Hepatocyte (in vitro differentiated cells): ENCODE measurements at regions not wholly inside any gene's neighbourhood (a gene's known extent, or its start where the extent isn't known, plus 50 kb on each side); places are given as distances from the start of the nearest gene placed in this dataset.

Source experiments
- DNase-seq: peaks from one replicate; pipeline ENCODE4 v3.0.0-alpha.2; 2016; ENCODE audit warnings: low spot score
- H2AFZ ChIP-seq: fragments of 200-600 bp; sonication (generic); 2 replicates; pipeline ENCODE4 v1.6.0; 2016; ENCODE audit warnings: antibody characterized with exemption, mild to moderate bottlenecking
- H3K27ac ChIP-seq: fragments of 200-600 bp; sonication (generic); 2 replicates; pipeline ENCODE4 v1.5.1; 2016; ENCODE audit warnings: mild to moderate bottlenecking
- H3K27me3 ChIP-seq: fragments of 200-600 bp; sonication (generic); 2 replicates; pipeline ENCODE4 v1.6.1; 2016
- H3K36me3 ChIP-seq: fragments of 200-600 bp; sonication (generic); replicated peaks from 2 replicates; pipeline ENCODE4 v1.5.1; 2016; ENCODE audit warnings: low read depth; ENCODE audit not compliant: insufficient read depth
- H3K4me1 ChIP-seq: fragments of 200-600 bp; sonication (generic); 2 replicates; pipeline ENCODE4 v1.5.1; 2016; ENCODE audit warnings: mild to moderate bottlenecking, moderate library complexity; ENCODE audit not compliant: insufficient read depth
- H3K4me2 ChIP-seq: fragments of 200-600 bp; sonication (generic); 2 replicates; pipeline ENCODE4 v1.6.0; 2016
- H3K4me3 ChIP-seq: fragments of 200-600 bp; sonication (generic); 2 replicates; pipeline ENCODE4 v1.5.1; 2016; ENCODE audit warnings: mild to moderate bottlenecking
- H3K79me2 ChIP-seq: fragments of 200-600 bp; sonication (generic); 2 replicates; pipeline ENCODE4 v1.6.0; 2017; ENCODE audit warnings: mild to moderate bottlenecking
- H3K9me2 ChIP-seq: fragments of 200-600 bp; sonication (generic); replicated peaks from 2 replicates; pipeline ENCODE4 v1.6.0; 2017; ENCODE audit warnings: mild to moderate bottlenecking; ENCODE audit not compliant: insufficient read depth
- H3K9me3 ChIP-seq: fragments of 200-600 bp; sonication (generic); 2 replicates; pipeline ENCODE4 v1.5.1; 2016; ENCODE audit warnings: low read depth, mild to moderate bottlenecking
- H4K20me1 ChIP-seq: fragments of 200-600 bp; sonication (generic); 2 replicates; pipeline ENCODE4 v1.6.0; 2016; ENCODE audit warnings: mild to moderate bottlenecking; ENCODE audit not compliant: insufficient read depth, poor library complexity, severe bottlenecking
- CTCF ChIP-seq: fragments of 200-600 bp; sonication (generic); IDR thresholded peaks from 2 replicates; pipeline ENCODE4 v1.5.1; 2016; ENCODE audit warnings: antibody characterized with exemption, mild to moderate bottlenecking; ENCODE audit not compliant: poor library complexity
- EZH2 ChIP-seq: fragments of 200-600 bp; sonication (generic); IDR thresholded peaks from 2 replicates; pipeline ENCODE4 v1.6.1; 2016; ENCODE audit warnings: antibody characterized with exemption, mild to moderate bottlenecking, borderline replicate concordance
- EZH2phosphoT487 ChIP-seq: fragments of 200-600 bp; sonication (generic); IDR thresholded peaks from one replicate; pipeline ENCODE4 v1.6.1; 2018; ENCODE audit warnings: antibody characterized with exemption, mild to moderate bottlenecking, low read depth, moderate library complexity; ENCODE audit not compliant: unreplicated experiment, severe bottlenecking
- WGBS: methylation state at CpG from one replicate; pipeline ENCODE4 v1.1.6; 2016; ENCODE audit warnings: low lambda C conversion rate; ENCODE audit errors: missing lambda C conversion rate; 5-methylcytosine and 5-hydroxymethylcytosine counted together

- Histone ChIP-seq H3K36me3 (no peaks in the 10 kb centered on the region), H3K4me2 (no peak overlapping the region), H3K9me2 (no peaks in the 10 kb centered on the region), H2AFZ (no peak overlapping the region), H3K27me3 (peaks cover 5% of the 10 kb centered on the region), H4K20me1 (no peaks in the 10 kb centered on the region), H3K79me2 (no peaks in the 10 kb centered on the region), H3K9me3 (no peaks in the 10 kb centered on the region), H3K4me1 (peaks cover 10% of the 10 kb centered on the region), H3K4me3 (no peak overlapping the region), H3K27ac (no peak overlapping the region)
- no peak for TF ChIP-seq EZH2phosphoT487
- no peak for TF ChIP-seq EZH2
- TF ChIP-seq CTCF, result no peak
- 94% methylated on average over 1 of the region's 1 CpG for WGBS
- no peak for DNase-seq
Measured at GRCh38 chr6:27768556-27768955, 143.6 kb downstream of the OR2B2 start.

GRCh38 chr6:27767851-27768250 lies 144.3 kb downstream of the OR2B2 start:
- no peaks in the 10 kb centered on the region for H3K9me2 ChIP-seq
- H3K9me3 ChIP-seq, result no peaks in the 10 kb centered on the region
- WGBS, result 88% methylated on average over 1 of the region's 1 CpG
- H3K27ac ChIP-seq, result no peak overlapping the region
- peaks cover 3% of the 10 kb centered on the region for H3K4me1 ChIP-seq
- peaks cover 5% of the 10 kb centered on the region for H3K27me3 ChIP-seq
- no peaks in the 10 kb centered on the region for H3K79me2 ChIP-seq
- H3K36me3 ChIP-seq, result no peaks in the 10 kb centered on the region
- no peaks in the 10 kb centered on the region for H4K20me1 ChIP-seq
- no peak overlapping the region for H3K4me2 ChIP-seq
- DNase-seq, result no peak
- H2AFZ ChIP-seq, result no peak overlapping the region
- TF ChIP-seq EZH2phosphoT487, result no peak
- TF ChIP-seq CTCF, result no peak
- no peak for TF ChIP-seq EZH2
- no peak overlapping the region for H3K4me3 ChIP-seq

GRCh38 chr6:27766405-27766804 lies 145.8 kb downstream of the OR2B2 start:
- H3K4me3 ChIP-seq, result no peak overlapping the region
- H3K9me3 ChIP-seq, result no peaks in the 10 kb centered on the region
- no peaks in the 10 kb centered on the region for H4K20me1 ChIP-seq
- no peak for TF ChIP-seq EZH2phosphoT487
- no peak for TF ChIP-seq CTCF
- TF ChIP-seq EZH2, result no peak
- no peaks in the 10 kb centered on the region for H3K4me1 ChIP-seq
- no peak for DNase-seq
- no peaks in the 10 kb centered on the region for H3K9me2 ChIP-seq
- peaks cover 4% of the 10 kb centered on the region for H3K27me3 ChIP-seq
- WGBS, result 90% methylated on average over 1 of the region's 1 CpG
- no peaks in the 10 kb centered on the region for H3K36me3 ChIP-seq
- no peak overlapping the region for H2AFZ ChIP-seq
- no peak overlapping the region for H3K27ac ChIP-seq
- H3K4me2 ChIP-seq, result no peak overlapping the region
- H3K79me2 ChIP-seq, result no peaks in the 10 kb centered on the region

GRCh38 chr6:27765028-27765590 lies 147.1 kb downstream of the OR2B2 start:
- Histone ChIP-seq H3K4me2 (no peak overlapping the region), H3K27me3 (no peaks in the 10 kb centered on the region), H2AFZ (no peak overlapping the region), H3K4me1 (no peaks in the 10 kb centered on the region), H3K36me3 (no peaks in the 10 kb centered on the region), H3K27ac (no peak overlapping the region), H3K4me3 (no peak overlapping the region), H3K9me2 (no peaks in the 10 kb centered on the region), H4K20me1 (no peaks in the 10 kb centered on the region), H3K9me3 (no peaks in the 10 kb centered on the region), H3K79me2 (no peaks in the 10 kb centered on the region)
- DNase-seq, result no peak
- no peak for TF ChIP-seq EZH2
- no peak for TF ChIP-seq CTCF
- no peak for TF ChIP-seq EZH2phosphoT487
